Stomach (tissue), 4 donors: ENCODE measurements at regions not wholly inside any gene's neighbourhood (a gene's known extent, or its start where the extent isn't known, plus 50 kb on each side); places are given as distances from the start of the nearest gene placed in this dataset.
"Not testable (repeated sequence)": the region's sequence is repeated elsewhere in the genome, so short reads cannot be mapped to it uniquely, and the experiment has no call there.

Experiments
- CTCF ChIP-seq, 7 experiments: fragments of 450-650 bp in 4 of 7; fragments of 200-600 bp in 3 of 7; sonication (generic) in 3 of 7; IDR thresholded peaks; one replicate each; pipeline ENCODE4 v1.5.1; 2016 to 2019; ENCODE audit warnings: antibody characterized with exemption in 7 of 7, control low read depth in 2 of 7, mild to moderate bottlenecking in 1 of 7
- POLR2A ChIP-seq, 4 donors: fragments of 450-650 bp; IDR thresholded peaks; one replicate each; pipeline ENCODE4 v1.6.1; 2016; ENCODE audit warnings: antibody characterized with exemption in 4 of 4, control low read depth in 2 of 4, mild to moderate bottlenecking in 1 of 4, moderate library complexity in 1 of 4

GRCh38 chr6:178929-179328 is 113.4 kb upstream of the DUSP22 start:
- not testable (repeated sequence) for TF ChIP-seq CTCF, POLR2A (IDR thresholded peaks at IDR 0.05)
